HG02885 (cell line): ENCODE measurements at regions not wholly inside any gene's neighbourhood (a gene's known extent, or its start where the extent isn't known, plus 50 kb on each side); places are given as distances from the start of the nearest gene placed in this dataset.
"Not testable (repeated sequence)": the region's sequence is repeated elsewhere in the genome, so short reads cannot be mapped to it uniquely, and the experiment has no call there.

ENCODE experiments used
- ATAC-seq: cut with Tn5 transposase; IDR thresholded peaks from one replicate; pipeline ENCODE4 v1.9.1; 2021; ENCODE audit warnings: mild to moderate bottlenecking; ENCODE audit not compliant: unreplicated experiment, poor library complexity

GRCh38 chr2:34549710-34550345 lies 950.7 kb upstream of the FAM98A start:
- no peak for ATAC-seq

GRCh38 chr2:34547900-34548299 lies 948.8 kb upstream of the FAM98A start:
- ATAC-seq: no peak

GRCh38 chr2:34547340-34547739 lies 948.2 kb upstream of the FAM98A start:
- ATAC-seq: no peak

- no peak for ATAC-seq
These were observed 946.5 kb upstream of the FAM98A start for GRCh38 chr2:34545486-34546136.

GRCh38 chr2:34534761-34535160 lies 935.7 kb upstream of the FAM98A start:
- ATAC-seq: no peak

- ATAC-seq: no peak
These were observed 935.2 kb upstream of the FAM98A start for GRCh38 chr2:34534341-34534740.

- no peak for ATAC-seq
These were observed 934.6 kb upstream of the FAM98A start for GRCh38 chr2:34533585-34534183.

GRCh38 chr2:34529965-34530364 lies 930.9 kb upstream of the FAM98A start:
- no peak for ATAC-seq

- no peak for ATAC-seq
These were observed 924.9 kb upstream of the FAM98A start for GRCh38 chr2:34523958-34524514.

GRCh38 chr2:34519659-34520058 lies 920.6 kb upstream of the FAM98A start:
- no peak for ATAC-seq

- no peak for ATAC-seq
These were observed 899.5 kb upstream of the FAM98A start for GRCh38 chr2:34498561-34498960.

- ATAC-seq: not testable (repeated sequence)
These were observed 895.1 kb upstream of the FAM98A start for GRCh38 chr2:34494192-34494591.

GRCh38 chr2:34492561-34493455 lies 893.7 kb upstream of the FAM98A start:
- ATAC-seq: no peak

GRCh38 chr2:34486965-34487364 lies 887.9 kb upstream of the FAM98A start:
- no peak for ATAC-seq

GRCh38 chr2:34481542-34481941 lies 882.4 kb upstream of the FAM98A start:
- no peak for ATAC-seq

- no peak for ATAC-seq
These were observed 881.3 kb upstream of the FAM98A start for GRCh38 chr2:34480366-34480765.

- no peak for ATAC-seq
These were observed 876.1 kb upstream of the FAM98A start for GRCh38 chr2:34475156-34475555.

GRCh38 chr2:34474646-34475045 lies 875.5 kb upstream of the FAM98A start:
- ATAC-seq: no peak

GRCh38 chr2:34447097-34447496 lies 848.0 kb upstream of the FAM98A start:
- no peak for ATAC-seq

GRCh38 chr2:34423301-34423700 lies 824.2 kb upstream of the FAM98A start:
- ATAC-seq: no peak

GRCh38 chr2:34419856-34420255 lies 820.8 kb upstream of the FAM98A start:
- ATAC-seq: no peak
